HL-60 (cell line): ENCODE measurements at regions not wholly inside any gene's neighbourhood (a gene's known extent, or its start where the extent isn't known, plus 50 kb on each side); places are given as distances from the start of the nearest gene placed in this dataset.

Source experiments
- DNase-seq, 2 experiments: peaks; one replicate each; pipeline ENCODE4 v3.0.0-alpha.2; 2010 to 2020; ENCODE audit warnings: low read depth in 1 of 2, low spot score in 1 of 2
- H3K27ac ChIP-seq: fragments of 250-450 bp; sonication (Bioruptor Pico); replicated peaks from 2 replicates; pipeline ENCODE4 v1.5.1; 2020; ENCODE audit warnings: mild to moderate bottlenecking, moderate library complexity
- H3K27me3 ChIP-seq: fragments of 250-450 bp; sonication (Bioruptor Pico); 2 replicates; pipeline ENCODE4 v1.5.1; 2021; ENCODE audit warnings: mild to moderate bottlenecking, moderate library complexity; ENCODE audit not compliant: insufficient read depth, poor library complexity, severe bottlenecking
- H3K4me3 ChIP-seq: replicated peaks from 2 replicates; pipeline ENCODE4 v1.5.1; 2011; ENCODE audit warnings: mild to moderate bottlenecking, control low read depth, low read length; ENCODE audit not compliant: insufficient read depth
- CTCF ChIP-seq: IDR thresholded peaks from one replicate; pipeline ENCODE4 v1.5.1; 2011; ENCODE audit warnings: low read length, control low read depth, inconsistent platforms; ENCODE audit not compliant: insufficient read depth
- GABPA ChIP-seq: IDR thresholded peaks from 2 replicates; pipeline ENCODE4 v1.6.1; 2012; ENCODE audit warnings: low read depth
- POLR2AphosphoS5 ChIP-seq: IDR thresholded peaks from 2 replicates; pipeline ENCODE4 v1.6.1; 2012; ENCODE audit warnings: low read depth
- REST ChIP-seq: IDR thresholded peaks from 2 replicates; pipeline ENCODE4 v1.6.1; 2012; ENCODE audit warnings: low read depth; ENCODE audit not compliant: insufficient replicate concordance
- SPI1 ChIP-seq: IDR thresholded peaks from 2 replicates; pipeline ENCODE4 v1.6.1; 2012; ENCODE audit warnings: low read depth, mild to moderate bottlenecking, borderline replicate concordance

GRCh38 chr12:83827860-83828259 is 1084.7 kb downstream of the SLC6A15 start:
- Histone ChIP-seq H3K27ac (no peak overlapping the region), H3K4me3 (no peak overlapping the region), H3K27me3 (no peaks in the 10 kb centered on the region)
- no peak for TF ChIP-seq SPI1
- TF ChIP-seq GABPA = no peak
- no peak for TF ChIP-seq CTCF
- TF ChIP-seq POLR2AphosphoS5 = no peak
- TF ChIP-seq REST = no peak
- DNase-seq = no peak

- DNase-seq = no peak
- no peaks in the 10 kb centered on the region for H3K27me3 ChIP-seq
- TF ChIP-seq POLR2AphosphoS5 = no peak
- no peak for TF ChIP-seq REST
- TF ChIP-seq SPI1 = no peak
- no peak for TF ChIP-seq CTCF
- no peak for TF ChIP-seq GABPA
- H3K27ac ChIP-seq = no peak overlapping the region
- H3K4me3 ChIP-seq = no peak overlapping the region
Measured at GRCh38 chr12:83827193-83827592, 1085.4 kb downstream of the SLC6A15 start.

- TF ChIP-seq GABPA (no peak), CTCF (peak; percentile 77)
- Histone ChIP-seq H3K4me3 (no peak overlapping the region), H3K27me3 (no peaks in the 10 kb centered on the region), H3K27ac (no peak overlapping the region)
- DNase-seq = peak in 1 of 2 experiments; percentile 36
Measured at GRCh38 chr12:83826112-83826511, 1086.5 kb downstream of the SLC6A15 start.

- Histone ChIP-seq H3K27ac (no peak overlapping the region), H3K27me3 (no peaks in the 10 kb centered on the region), H3K4me3 (no peak overlapping the region)
- DNase-seq = peak; percentile 41 to 79
- no peak for TF ChIP-seq POLR2AphosphoS5
- TF ChIP-seq CTCF = peak; percentile 74
- no peak for TF ChIP-seq REST
Measured at GRCh38 chr12:83823386-83824045, 1089.1 kb downstream of the SLC6A15 start.
